SK-N-SH (cell line): ENCODE measurements at regions not wholly inside any gene's neighbourhood (a gene's known extent, or its start where the extent isn't known, plus 50 kb on each side); places are given as distances from the start of the nearest gene placed in this dataset.

ENCODE experiments used
- CTCF ChIA-PET: fragments of 300-600, 350-600 bp; formaldehyde crosslinking; extraction: SDS; loops from one replicate; lab custom pipeline; 2021; lab: Yijun Ruan, JAX
- POLR2A ChIA-PET: fragments of 350-600 bp; sonication (Branson Sonifier 250); formaldehyde crosslinking; extraction: SDS; loops from one replicate; lab custom pipeline; 2020; ENCODE audit warnings: antibody characterized with exemption, inconsistent platforms; lab: Yijun Ruan, JAX
- DNase-seq: peaks from one replicate; pipeline ENCODE4 v3.0.0; 2012
- H2AFZ ChIP-seq: fragments of 200-600 bp; sonication (generic); 2 replicates; pipeline ENCODE4 v1.8.1; 2016; ENCODE audit warnings: antibody characterized with exemption, mild to moderate bottlenecking, low read depth
- H3F3A ChIP-seq: fragments of 200-600 bp; sonication (generic); replicated peaks from 2 replicates; pipeline ENCODE3; 2016; ENCODE audit warnings: antibody characterized with exemption, mild to moderate bottlenecking; ENCODE audit not compliant: insufficient read depth
- H3K27ac ChIP-seq, 2 experiments: fragments of 200-500 bp in 1 of 2; fragments of 200-600 bp in 1 of 2; sonication (Bioruptor generic) in 1 of 2; sonication (generic), shearing (Covaris generic) in 1 of 2; 2 replicates each; pipeline versions ENCODE4 v1.5.1 to v1.6.1; 2014 to 2016; ENCODE audit warnings: low read depth in 2 of 2, inconsistent platforms in 1 of 2, low read length in 1 of 2, mild to moderate bottlenecking in 1 of 2, mixed read lengths in 1 of 2
- H3K27me3 ChIP-seq: fragments of 200-600 bp; sonication (generic), shearing (Covaris generic); 2 replicates; pipeline ENCODE4 v1.6.1; 2016; ENCODE audit warnings: mixed run types; ENCODE audit not compliant: insufficient read depth
- H3K36me3 ChIP-seq, 2 experiments: fragments of 200-500 bp in 1 of 2; fragments of 200-600 bp in 1 of 2; sonication (Bioruptor generic) in 1 of 2; sonication (generic) in 1 of 2; replicated peaks in 1 of 2; 2 replicates each; pipeline versions ENCODE3 to v1.5.1; 2014 to 2016; ENCODE audit warnings: low read length in 1 of 2, mild to moderate bottlenecking in 1 of 2; ENCODE audit not compliant: insufficient read depth in 2 of 2, control insufficient read depth in 1 of 2
- H3K4me1 ChIP-seq, 2 experiments: fragments of 200-500 bp in 1 of 2; fragments of 200-600 bp in 1 of 2; sonication (Bioruptor generic) in 1 of 2; sonication (generic), shearing (Covaris generic) in 1 of 2; 2 replicates each; pipeline versions ENCODE4 v1.5.1 to v1.6.1; 2014 to 2016; ENCODE audit warnings: low read depth in 1 of 2, low read length in 1 of 2, mixed run types in 1 of 2; ENCODE audit not compliant: insufficient read depth in 2 of 2, control insufficient read depth in 1 of 2
- H3K4me2 ChIP-seq: fragments of 200-600 bp; sonication (generic), shearing (Covaris generic); 2 replicates; pipeline ENCODE4 v1.6.1; 2017; ENCODE audit warnings: mixed run types
- H3K4me3 ChIP-seq, 2 experiments: fragments of 200-500 bp in 1 of 2; fragments of 200-600 bp in 1 of 2; sonication (Bioruptor generic) in 1 of 2; sonication (generic), shearing (Covaris generic) in 1 of 2; 2 replicates each; pipeline versions ENCODE4 v1.5.1 to v1.8.1; 2014 to 2016; ENCODE audit warnings: low read depth in 2 of 2, inconsistent platforms in 1 of 2, low read length in 1 of 2, mild to moderate bottlenecking in 1 of 2, mixed read lengths in 1 of 2, moderate library complexity in 1 of 2
- H3K79me2 ChIP-seq: fragments of 200-600 bp; sonication (generic); 2 replicates; pipeline ENCODE4 v1.8.1; 2017; ENCODE audit warnings: mild to moderate bottlenecking; ENCODE audit not compliant: insufficient read depth
- H3K9ac ChIP-seq: fragments of 200-600 bp; sonication (generic); 2 replicates; pipeline ENCODE4 v1.6.1; 2017; ENCODE audit warnings: mixed run types
- H3K9me2 ChIP-seq: fragments of 200-600 bp; sonication (generic); 2 replicates; pipeline ENCODE4 v1.6.1; 2017; ENCODE audit warnings: mixed run types
- H3K9me3 ChIP-seq: fragments of 200-600 bp; sonication (generic); 2 replicates; pipeline ENCODE4 v1.6.1; 2017; ENCODE audit warnings: mixed run types, mild to moderate bottlenecking, moderate library complexity
- H4K20me1 ChIP-seq: fragments of 200-600 bp; sonication (generic); 2 replicates; pipeline ENCODE4 v1.6.1; 2017; ENCODE audit warnings: mild to moderate bottlenecking, mixed run types; ENCODE audit not compliant: insufficient read depth
- CTCF ChIP-seq: fragments of 200-600 bp; sonication (generic); IDR thresholded peaks from 2 replicates; pipeline ENCODE4 v1.6.1; 2017; ENCODE audit warnings: antibody characterized with exemption, mild to moderate bottlenecking, moderate library complexity
- EZH2phosphoT487 ChIP-seq: fragments of 200-600 bp; sonication (generic); IDR thresholded peaks from 2 replicates; pipeline ENCODE4 v1.6.1; 2017; ENCODE audit warnings: low read depth, mixed run types, mild to moderate bottlenecking, antibody characterized with exemption, moderate library complexity, borderline replicate concordance
- GABPA ChIP-seq: IDR thresholded peaks from 2 replicates; pipeline ENCODE4 v1.4.0; 2012; ENCODE audit warnings: low read depth, mild to moderate bottlenecking
- GATA2 ChIP-seq: sonication (generic); formaldehyde crosslinking; IDR thresholded peaks from 2 replicates; pipeline ENCODE4 v1.5.0; 2020; ENCODE audit warnings: mild to moderate bottlenecking, missing genetic modification reagents
- IRF3 ChIP-seq: fragments of 150-350 bp; IDR thresholded peaks from 2 replicates; pipeline ENCODE4 v1.6.1; 2016; ENCODE audit warnings: mild to moderate bottlenecking, low read depth, low read length
- JUND ChIP-seq: IDR thresholded peaks from 2 replicates; pipeline ENCODE4 v1.4.0; 2012
- MAX ChIP-seq: IDR thresholded peaks from 2 replicates; pipeline ENCODE4 v1.4.0; 2012; ENCODE audit warnings: low read depth
- NRF1 ChIP-seq: IDR thresholded peaks from 2 replicates; pipeline ENCODE4 v1.6.1; 2012; ENCODE audit warnings: low read depth, mild to moderate bottlenecking, low read length
- PBX3 ChIP-seq: IDR thresholded peaks from 2 replicates; pipeline ENCODE4; 2012
- REST ChIP-seq: IDR thresholded peaks from 2 replicates; pipeline ENCODE4 v1.6.1; 2012; ENCODE audit warnings: mild to moderate bottlenecking, low read depth, low read length, moderate library complexity
- RFX5 ChIP-seq: IDR thresholded peaks from 2 replicates; pipeline ENCODE4 v1.6.1; 2012; ENCODE audit warnings: mild to moderate bottlenecking, improper control_type of control experiment, low read length
- TAF1 ChIP-seq: IDR thresholded peaks from 2 replicates; pipeline ENCODE4 v1.6.1; 2012; ENCODE audit warnings: low read depth, mild to moderate bottlenecking, low read length, moderate library complexity, borderline replicate concordance
- TEAD4 ChIP-seq: IDR thresholded peaks from 2 replicates; pipeline ENCODE4 v1.4.0; 2012; ENCODE audit warnings: mild to moderate bottlenecking, borderline replicate concordance; ENCODE audit not compliant: insufficient read depth
- USF1 ChIP-seq: IDR thresholded peaks from 2 replicates; pipeline ENCODE4 v1.4.0; 2012; ENCODE audit warnings: low read depth, borderline replicate concordance
- USF2 ChIP-seq: fragments of 150-350 bp; IDR thresholded peaks from 2 replicates; pipeline ENCODE4 v1.6.1; 2017; ENCODE audit warnings: antibody characterized with exemption, low read length, low read depth, borderline replicate concordance
- ZBTB33 ChIP-seq: IDR thresholded peaks from 2 replicates; pipeline ENCODE4 v1.4.0; 2012; ENCODE audit warnings: low read depth, borderline replicate concordance
- WGBS: methylation state at CpG from one replicate; pipeline ENCODE4 v1.1.6; 2017; ENCODE audit warnings: low lambda C conversion rate; 5-methylcytosine and 5-hydroxymethylcytosine counted together

GRCh38 chr1:47554901-47555300 lies 117.1 kb downstream of the FOXD2 start:
- Histone ChIP-seq H3K27ac (no peak overlapping the region), H3F3A (no peaks in the 10 kb centered on the region), H3K9me3 (no peaks in the 10 kb centered on the region), H3K36me3 (no peaks in the 10 kb centered on the region)
- CTCF ChIA-PET, result interaction anchor here (1.2 kb wide), 1 partner anchor 10 kb away, joined by 4 read pairs; no protein-coding TSS in a partner anchor
- no peak for TF ChIP-seq NRF1
- TF ChIP-seq RFX5, result no peak
- no peak for TF ChIP-seq TEAD4
- no peak for TF ChIP-seq CTCF
- TF ChIP-seq TAF1, result no peak
- no peak for TF ChIP-seq MAX
- no peak for TF ChIP-seq JUND
- TF ChIP-seq ZBTB33, result no peak
- TF ChIP-seq GABPA, result no peak
- no peak for TF ChIP-seq USF1
- TF ChIP-seq REST, result no peak
- no peak for TF ChIP-seq GATA2 (CRISPR knock-in tag)
- TF ChIP-seq EZH2phosphoT487, result no peak
- TF ChIP-seq PBX3, result no peak
- no peak for TF ChIP-seq USF2
- TF ChIP-seq IRF3, result no peak
- TF ChIP-seq, all 33 proteins: peak for 0
- H3K4me2 ChIP-seq, result no peak overlapping the region
- WGBS, result 17% methylated on average over 1 of the region's 1 CpG
- H3K4me3 ChIP-seq, result no peak overlapping the region
- no peaks in the 10 kb centered on the region for H3K79me2 ChIP-seq
- H2AFZ ChIP-seq, result no peak overlapping the region
- POLR2A ChIA-PET, result no interaction called here
- no peaks in the 10 kb centered on the region for H3K9me2 ChIP-seq
- H3K27me3 ChIP-seq, result no peaks in the 10 kb centered on the region; the same call in 1 of the 2 replicates
- H3K9ac ChIP-seq, result no peak overlapping the region
- DNase-seq, result no peak
- H4K20me1 ChIP-seq, result no peaks in the 10 kb centered on the region
- H3K4me1 ChIP-seq, result peaks cover 0 to 4% of the 10 kb centered on the region in 2 experiments; a peak in 1 of 4 replicates
